DMS 273 (cell line): ENCODE measurements at regions not wholly inside any gene's neighbourhood (a gene's known extent, or its start where the extent isn't known, plus 50 kb on each side); places are given as distances from the start of the nearest gene placed in this dataset.
A peak's percentile ranks its signal among the peaks of the same experiment; 100 is the strongest.
"Not testable (repeated sequence)": the region's sequence is repeated elsewhere in the genome, so short reads cannot be mapped to it uniquely, and the experiment has no call there.

Experiments used
- DNase-seq: peaks from one replicate; lab custom pipeline; 2025; ENCODE audit not compliant: unreplicated experiment; lab: John Stamatoyannopoulos, UW

- DNase-seq = peak; percentile 13
Measured at GRCh38 chrX:7542587-7543380, 300.2 kb upstream of the VCX start.

- no peak for DNase-seq
Measured at GRCh38 chrX:7522860-7523259, 320.1 kb upstream of the VCX start.

GRCh38 chrX:7515681-7516413, 327.1 kb upstream of the VCX start:
- no peak for DNase-seq

- no peak for DNase-seq
Measured at GRCh38 chrX:7514871-7515599, 327.9 kb upstream of the VCX start.

- DNase-seq = no peak
Measured at GRCh38 chrX:7512845-7513244, 330.1 kb upstream of the VCX start.

GRCh38 chrX:7503251-7503650, 339.7 kb upstream of the VCX start:
- DNase-seq = no peak

- DNase-seq = no peak
Measured at GRCh38 chrX:7500386-7500785, 342.6 kb upstream of the VCX start.

- DNase-seq = no peak
Measured at GRCh38 chrX:7486505-7486904, 338.6 kb upstream of the PUDP start.

GRCh38 chrX:7485061-7485460, 337.1 kb upstream of the PUDP start:
- DNase-seq = no peak

- no peak for DNase-seq
Measured at GRCh38 chrX:7480721-7481120, 332.8 kb upstream of the PUDP start.

GRCh38 chrX:7462110-7462509, 314.2 kb upstream of the PUDP start:
- no peak for DNase-seq

GRCh38 chrX:7461051-7461450, 313.1 kb upstream of the PUDP start:
- DNase-seq = not testable (repeated sequence)

- DNase-seq = no peak
Measured at GRCh38 chrX:7447801-7448499, 300.0 kb upstream of the PUDP start.

- no peak for DNase-seq
Measured at GRCh38 chrX:7446815-7447214, 298.9 kb upstream of the PUDP start.

GRCh38 chrX:7444967-7445366, 297.0 kb upstream of the PUDP start:
- DNase-seq = no peak

- DNase-seq = no peak
Measured at GRCh38 chrX:7441586-7441985, 293.6 kb upstream of the PUDP start.

- no peak for DNase-seq
Measured at GRCh38 chrX:7435822-7436221, 287.9 kb upstream of the PUDP start.

- DNase-seq = no peak
Measured at GRCh38 chrX:7432901-7433300, 284.9 kb upstream of the PUDP start.

GRCh38 chrX:7420717-7421116, 272.8 kb upstream of the PUDP start:
- DNase-seq = peak; percentile 9

- no peak for DNase-seq
Measured at GRCh38 chrX:7414753-7415152, 266.8 kb upstream of the PUDP start.

- DNase-seq = no peak
Measured at GRCh38 chrX:7412840-7413239, 264.9 kb upstream of the PUDP start.
